Spleen (tissue), 11 donors: ENCODE measurements at regions not wholly inside any gene's neighbourhood (a gene's known extent, or its start where the extent isn't known, plus 50 kb on each side); places are given as distances from the start of the nearest gene placed in this dataset.

ENCODE experiments used
- DNase-seq: peaks from one replicate; pipeline ENCODE4 v3.0.0-alpha.2; 2020
- H3K27ac ChIP-seq, 8 donors: fragments of 200-600 bp; sonication (generic) in 7 of 8; 1 replicate in 4 of 8; 2 replicates in 4 of 8; pipeline versions ENCODE4 v1.5.0 to v1.8.0; 2016 to 2021; ENCODE audit warnings: inconsistent platforms in 4 of 8, mild to moderate bottlenecking in 4 of 8, moderate library complexity in 1 of 8
- H3K27me3 ChIP-seq, 7 donors: fragments of 200-600 bp; sonication (generic) in 6 of 7; replicated peaks in 1 of 7; 1 replicate in 4 of 7; 2 replicates in 3 of 7; pipeline versions ENCODE4 v1.5.0 to v1.8.0; 2016 to 2021; ENCODE audit warnings: inconsistent platforms in 3 of 7, mild to moderate bottlenecking in 1 of 7
- H3K36me3 ChIP-seq, 6 donors: fragments of 200-600 bp; sonication (generic) in 5 of 6; 1 replicate in 4 of 6; 2 replicates in 2 of 6; pipeline versions ENCODE4 v1.5.0 to v1.8.0; 2016 to 2021; ENCODE audit warnings: inconsistent platforms in 2 of 6
- H3K4me1 ChIP-seq, 6 donors: fragments of 200-600 bp; sonication (generic) in 5 of 6; 1 replicate in 3 of 6; 2 replicates in 3 of 6; pipeline versions ENCODE4 v1.5.0 to v1.8.0; 2016 to 2021; ENCODE audit warnings: inconsistent platforms in 3 of 6
- H3K4me3 ChIP-seq, 8 donors: fragments of 200-600 bp; sonication (generic) in 7 of 8; 1 replicate in 4 of 8; 2 replicates in 4 of 8; pipeline versions ENCODE4 v1.5.0 to v1.8.0; 2016 to 2021; ENCODE audit warnings: inconsistent platforms in 4 of 8, mild to moderate bottlenecking in 4 of 8, moderate library complexity in 2 of 8
- H3K9me3 ChIP-seq, 8 donors: fragments of 200-600 bp; sonication (generic) in 7 of 8; 1 replicate in 4 of 8; 2 replicates in 4 of 8; pipeline versions ENCODE4 v1.5.0 to v1.8.0; 2016 to 2021; ENCODE audit warnings: inconsistent platforms in 4 of 8
- POLR2A ChIP-seq, 3 donors: fragments of 450-650 bp; IDR thresholded peaks; one replicate each; pipeline ENCODE4 v1.5.1; 2017; ENCODE audit warnings: antibody characterized with exemption in 3 of 3, mild to moderate bottlenecking in 1 of 3
- POLR2AphosphoS5 ChIP-seq, 3 donors: sonication (generic); formaldehyde crosslinking; IDR thresholded peaks; one replicate each; pipeline ENCODE4 v1.5.1; 2017; ENCODE audit warnings: antibody characterized with exemption in 3 of 3
- WGBS, 5 donors: extraction: QIAGEN DNeasy Blood & Tissue Kit in 3 of 5; methylation state at CpG; one replicate each; pipeline versions ENCODE4 v1.1.5 to v1.1.7; 2013 to 2018; 5-methylcytosine and 5-hydroxymethylcytosine counted together
- intact Hi-C: fragments of 100-400 bp; cut with DNase I; formaldehyde crosslinking; loops from one replicate; pipeline ENCODE4 v1.15.0; 2023; ENCODE audit warnings: low total_unique reads
- TF ChIP-seq, protein P1 (sequence below), 11 experiments: fragments of 200-600 bp in 7 of 11; fragments of 450-650 bp in 4 of 11; sonication (generic) in 4 of 11; IDR thresholded peaks in 8 of 11; conservative IDR thresholded peaks in 3 of 11; 1 replicate in 7 of 11; 2 replicates in 4 of 11; pipeline versions ENCODE4 v1.4.0 to v1.8.0; 2016 to 2021; ENCODE audit warnings: antibody characterized with exemption in 11 of 11, inconsistent platforms in 4 of 11, mild to moderate bottlenecking in 1 of 11
- donor health status: healthy with polysubstance abuse.
- donor health status: DM: no; HTN: no; CAD: no; lungs with moderate emphysema.
- donor health status: DM: no; HTN: no; CAD: no.
- donor health status: Bipolar disorder and iron deficiency.
- donor health status: healthy.
- donor health status: DM: no; HTN: no; CAD: no.
- donor health status: DM: yes; HTN: yes; CAD: no.

- Histone ChIP-seq H3K9me3 (no peaks in the 10 kb centered on the region), H3K36me3 (no peaks in the 10 kb centered on the region), H3K27me3 (no peaks in the 10 kb centered on the region), H3K27ac (no peak overlapping the region), H3K4me3 (no peak overlapping the region), H3K4me1 (peaks cover 0 to 5% (median 0%) of the 10 kb centered on the region in 6 donors)
- WGBS, 5 donors, result 93 to 97% (median 94%) methylated on average over 12 of the region's 12 CpGs
- no peak for DNase-seq
- TF ChIP-seq, protein P1, sequence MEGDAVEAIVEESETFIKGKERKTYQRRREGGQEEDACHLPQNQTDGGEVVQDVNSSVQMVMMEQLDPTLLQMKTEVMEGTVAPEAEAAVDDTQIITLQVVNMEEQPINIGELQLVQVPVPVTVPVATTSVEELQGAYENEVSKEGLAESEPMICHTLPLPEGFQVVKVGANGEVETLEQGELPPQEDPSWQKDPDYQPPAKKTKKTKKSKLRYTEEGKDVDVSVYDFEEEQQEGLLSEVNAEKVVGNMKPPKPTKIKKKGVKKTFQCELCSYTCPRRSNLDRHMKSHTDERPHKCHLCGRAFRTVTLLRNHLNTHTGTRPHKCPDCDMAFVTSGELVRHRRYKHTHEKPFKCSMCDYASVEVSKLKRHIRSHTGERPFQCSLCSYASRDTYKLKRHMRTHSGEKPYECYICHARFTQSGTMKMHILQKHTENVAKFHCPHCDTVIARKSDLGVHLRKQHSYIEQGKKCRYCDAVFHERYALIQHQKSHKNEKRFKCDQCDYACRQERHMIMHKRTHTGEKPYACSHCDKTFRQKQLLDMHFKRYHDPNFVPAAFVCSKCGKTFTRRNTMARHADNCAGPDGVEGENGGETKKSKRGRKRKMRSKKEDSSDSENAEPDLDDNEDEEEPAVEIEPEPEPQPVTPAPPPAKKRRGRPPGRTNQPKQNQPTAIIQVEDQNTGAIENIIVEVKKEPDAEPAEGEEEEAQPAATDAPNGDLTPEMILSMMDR (IDR thresholded peaks at IDR 0.05 in 8 of 11, conservative IDR thresholded peaks at IDR 0.05 in 3 of 11), result no peak
- TF ChIP-seq POLR2A (IDR thresholded peaks at IDR 0.05), result no peak
- TF ChIP-seq POLR2AphosphoS5 (IDR thresholded peaks at IDR 0.05), result no peak
- intact Hi-C loops, result no loop called here
These were observed 153.2 kb upstream of the TAB2 start for GRCh38 chr6:149164199-149164750.

- TF ChIP-seq POLR2AphosphoS5 (IDR thresholded peaks at IDR 0.05) (no peak), POLR2A (IDR thresholded peaks at IDR 0.05) (no peak)
- TF ChIP-seq, protein P1 (IDR thresholded peaks at IDR 0.05 in 8 of 11, conservative IDR thresholded peaks at IDR 0.05 in 3 of 11), result no peak
- no peak for DNase-seq
- no peak overlapping the region for H3K4me3 ChIP-seq
- H3K27ac ChIP-seq, result no peak overlapping the region
- peaks cover 0 to 5% (median 1%) of the 10 kb centered on the region in 6 donors for H3K4me1 ChIP-seq
- intact Hi-C loops, result no loop called here
- WGBS, 5 donors, result 22 to 34% (median 33%) methylated on average over 1 of the region's 1 CpG
- no peaks in the 10 kb centered on the region for H3K27me3 ChIP-seq
- H3K36me3 ChIP-seq, result no peaks in the 10 kb centered on the region
- no peaks in the 10 kb centered on the region for H3K9me3 ChIP-seq
These were observed 151.2 kb upstream of the TAB2 start for GRCh38 chr6:149166336-149166735.

DNA sequence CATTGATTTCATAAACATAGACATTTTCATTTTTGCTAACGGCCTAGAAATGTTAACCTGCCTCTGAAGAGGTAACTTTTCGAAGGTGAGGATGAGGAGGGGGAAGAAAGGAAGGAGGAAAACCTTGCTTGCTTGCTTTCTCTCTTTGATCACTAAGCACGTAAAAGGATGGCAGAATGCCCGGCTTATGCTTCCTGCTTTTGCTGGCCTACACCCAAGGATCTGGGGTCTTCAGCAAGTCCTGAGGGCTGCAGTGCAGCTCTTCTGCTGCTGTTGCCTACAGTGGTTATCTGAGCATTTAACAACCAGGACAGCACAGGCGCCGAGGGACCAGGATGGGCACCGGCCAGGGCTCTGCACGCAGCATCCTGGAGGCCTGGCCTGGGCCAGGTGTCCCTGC is 150.8 kb upstream of the TAB2 start:
- H3K4me1 ChIP-seq, result peaks cover 0 to 5% (median 1%) of the 10 kb centered on the region in 6 donors
- no peaks in the 10 kb centered on the region for H3K36me3 ChIP-seq
- no peaks in the 10 kb centered on the region for H3K9me3 ChIP-seq
- no peak for TF ChIP-seq POLR2A (IDR thresholded peaks at IDR 0.05)
- DNase-seq, result no peak
- WGBS, 5 donors, result 36 to 44% (median 40%) methylated on average over 5 to 8 of the region's 8 CpGs
- H3K27ac ChIP-seq, result no peak overlapping the region
- intact Hi-C loops, result no loop called here
- no peak overlapping the region for H3K4me3 ChIP-seq
- H3K27me3 ChIP-seq, result no peaks in the 10 kb centered on the region

DNA sequence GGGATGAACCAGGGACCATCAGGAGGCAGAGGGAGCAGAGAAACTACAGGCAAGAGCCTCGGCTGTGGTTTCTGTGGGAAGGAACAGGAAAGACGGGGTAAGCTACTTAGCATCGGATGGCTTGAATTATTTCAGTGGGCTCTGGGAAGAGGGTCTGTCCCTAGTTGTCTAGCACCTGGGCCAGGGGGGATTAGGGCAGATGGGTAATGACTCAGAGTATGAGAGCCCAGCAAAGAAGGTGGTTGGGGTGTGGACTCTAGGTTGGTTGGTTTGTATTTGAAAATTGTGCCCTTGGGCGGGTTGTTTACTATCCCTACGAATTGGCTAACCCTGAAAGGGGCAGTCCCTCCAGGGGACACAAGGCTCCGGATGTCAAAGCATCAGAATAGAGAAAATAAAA is 148.5 kb upstream of the TAB2 start:
- no peak for DNase-seq
- peaks cover 0 to 5% (median 1%) of the 10 kb centered on the region in 6 donors for H3K4me1 ChIP-seq
- no peak overlapping the region for H3K4me3 ChIP-seq
- intact Hi-C loops, result no loop called here
- H3K36me3 ChIP-seq, result no peaks in the 10 kb centered on the region
- H3K27ac ChIP-seq, result no peak overlapping the region
- no peaks in the 10 kb centered on the region for H3K27me3 ChIP-seq
- H3K9me3 ChIP-seq, result no peaks in the 10 kb centered on the region
- TF ChIP-seq POLR2AphosphoS5 (IDR thresholded peaks at IDR 0.05) (no peak), POLR2A (IDR thresholded peaks at IDR 0.05) (no peak)
- TF ChIP-seq, protein P1 (IDR thresholded peaks at IDR 0.05 in 8 of 11, conservative IDR thresholded peaks at IDR 0.05 in 3 of 11), result no peak
- WGBS, 5 donors, result 40 to 57% (median 50%) methylated on average over 6 of the region's 6 CpGs
